PC-3 (cell line): ENCODE measurements at regions not wholly inside any gene's neighbourhood (a gene's known extent, or its start where the extent isn't known, plus 50 kb on each side); places are given as distances from the start of the nearest gene placed in this dataset.

Experiments used
- EZH2 ChIP-seq: fragments of 300-600 bp; sonication (generic); IDR thresholded peaks from one replicate; pipeline ENCODE4 v1.6.1; 2017; ENCODE audit warnings: antibody characterized with exemption, mild to moderate bottlenecking, low read length; ENCODE audit not compliant: unreplicated experiment
- TF ChIP-seq, protein P1 (sequence below): fragments of 300-600 bp; sonication (generic); conservative IDR thresholded peaks from 2 replicates; pipeline ENCODE4 v1.5.1; 2017; ENCODE audit warnings: antibody characterized with exemption, low read depth, mild to moderate bottlenecking, low read length

DNA sequence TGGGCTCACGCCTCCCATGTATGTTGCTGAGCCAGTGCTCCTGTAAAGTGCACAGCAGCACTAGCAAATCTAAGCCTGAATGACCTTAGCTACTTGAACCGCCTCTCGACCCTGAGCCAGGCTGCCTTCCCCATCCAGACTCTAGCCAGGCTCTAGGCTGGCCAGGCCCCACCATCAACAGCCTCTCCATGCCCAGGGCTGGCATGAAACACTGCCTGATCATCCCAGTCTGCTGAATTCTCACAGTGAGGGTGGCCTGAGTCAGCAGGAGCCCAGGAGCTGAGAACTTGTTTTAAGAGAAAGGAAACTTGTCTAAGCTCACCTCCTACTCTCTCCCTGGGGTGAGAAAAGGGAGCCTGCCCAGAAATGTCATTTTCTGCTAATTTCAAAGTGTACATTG lies 733.3 kb downstream of the PTPRU start:
- TF ChIP-seq, protein P1, sequence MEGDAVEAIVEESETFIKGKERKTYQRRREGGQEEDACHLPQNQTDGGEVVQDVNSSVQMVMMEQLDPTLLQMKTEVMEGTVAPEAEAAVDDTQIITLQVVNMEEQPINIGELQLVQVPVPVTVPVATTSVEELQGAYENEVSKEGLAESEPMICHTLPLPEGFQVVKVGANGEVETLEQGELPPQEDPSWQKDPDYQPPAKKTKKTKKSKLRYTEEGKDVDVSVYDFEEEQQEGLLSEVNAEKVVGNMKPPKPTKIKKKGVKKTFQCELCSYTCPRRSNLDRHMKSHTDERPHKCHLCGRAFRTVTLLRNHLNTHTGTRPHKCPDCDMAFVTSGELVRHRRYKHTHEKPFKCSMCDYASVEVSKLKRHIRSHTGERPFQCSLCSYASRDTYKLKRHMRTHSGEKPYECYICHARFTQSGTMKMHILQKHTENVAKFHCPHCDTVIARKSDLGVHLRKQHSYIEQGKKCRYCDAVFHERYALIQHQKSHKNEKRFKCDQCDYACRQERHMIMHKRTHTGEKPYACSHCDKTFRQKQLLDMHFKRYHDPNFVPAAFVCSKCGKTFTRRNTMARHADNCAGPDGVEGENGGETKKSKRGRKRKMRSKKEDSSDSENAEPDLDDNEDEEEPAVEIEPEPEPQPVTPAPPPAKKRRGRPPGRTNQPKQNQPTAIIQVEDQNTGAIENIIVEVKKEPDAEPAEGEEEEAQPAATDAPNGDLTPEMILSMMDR, result no peak
- TF ChIP-seq EZH2, result no peak
